BJ (cell line): ENCODE measurements at regions not wholly inside any gene's neighbourhood (a gene's known extent, or its start where the extent isn't known, plus 50 kb on each side); places are given as distances from the start of the nearest gene placed in this dataset.

ENCODE experiments used
- CTCF ChIA-PET: fragments of 350-600 bp; formaldehyde crosslinking; extraction: SDS; loops from one replicate; lab custom pipeline; 2021; ENCODE audit warnings: antibody characterized with exemption, inconsistent platforms; lab: Yijun Ruan, JAX
- POLR2A ChIA-PET: fragments of 300-600 bp; sonication (Branson Sonifier 250); formaldehyde crosslinking; extraction: SDS; loops from one replicate; lab custom pipeline; 2021; ENCODE audit warnings: antibody characterized with exemption; lab: Charles Lee
- DNase-seq: peaks from one replicate; pipeline ENCODE4 v3.0.0-alpha.2; 2011; ENCODE audit warnings: low read depth
- H3K27me3 ChIP-seq: 2 replicates; pipeline ENCODE4 v1.6.0; 2011; ENCODE audit warnings: low read length; ENCODE audit not compliant: control insufficient read depth, insufficient read depth
- H3K36me3 ChIP-seq: 2 replicates; pipeline ENCODE4 v1.5.1; 2011; ENCODE audit warnings: low read length; ENCODE audit not compliant: control insufficient read depth, insufficient read depth
- H3K4me3 ChIP-seq: 2 replicates; pipeline ENCODE4 v1.5.1; 2011; ENCODE audit warnings: low read depth, mild to moderate bottlenecking, control low read depth, low read length
- CTCF ChIP-seq: IDR thresholded peaks from 2 replicates; pipeline ENCODE4 v1.5.1; 2011; ENCODE audit warnings: low read depth, mild to moderate bottlenecking, control low read depth, inconsistent platforms, low read length, moderate library complexity; ENCODE audit not compliant: insufficient read depth

- POLR2A ChIA-PET: no interaction called here
- Histone ChIP-seq H3K27me3 (no peaks in the 10 kb centered on the region; the same call in 1 of the 2 replicates), H3K4me3 (no peak overlapping the region), H3K36me3 (no peaks in the 10 kb centered on the region)
- no peak for TF ChIP-seq CTCF
- no peak for DNase-seq
- CTCF ChIA-PET: no interaction called here
Measured at GRCh38 chr10:125329056-125329455, 168.7 kb upstream of the CTBP2 start.

GRCh38 chr10:125325326-125325725, 165.0 kb upstream of the CTBP2 start:
- no peak overlapping the region for H3K4me3 ChIP-seq
- H3K36me3 ChIP-seq: no peaks in the 10 kb centered on the region
- ChIA-PET POLR2A (no interaction called here), CTCF (interaction anchor here (0.6 kb wide), 1 partner anchor 382 kb away, joined by 3 read pairs; no protein-coding TSS in a partner anchor)
- no peaks in the 10 kb centered on the region; the same call in 1 of the 2 replicates for H3K27me3 ChIP-seq
- no peak for TF ChIP-seq CTCF
- no peak for DNase-seq

GRCh38 chr10:125316436-125316835, 156.1 kb upstream of the CTBP2 start:
- TF ChIP-seq CTCF: no peak
- no peak for DNase-seq
- Histone ChIP-seq H3K27me3 (no peaks in the 10 kb centered on the region; the same call in 1 of the 2 replicates), H3K4me3 (no peak overlapping the region), H3K36me3 (no peaks in the 10 kb centered on the region)
- ChIA-PET POLR2A (no interaction called here), CTCF (no interaction called here)

- POLR2A ChIA-PET: no interaction called here
- Histone ChIP-seq H3K27me3 (peaks cover 1% of the 10 kb centered on the region), H3K4me3 (no peak overlapping the region), H3K36me3 (no peaks in the 10 kb centered on the region)
- DNase-seq: no peak
- CTCF ChIA-PET: no interaction called here
- no peak for TF ChIP-seq CTCF
Measured at GRCh38 chr10:125300937-125301336, 140.6 kb upstream of the CTBP2 start.

GRCh38 chr10:125299461-125299860, 139.1 kb upstream of the CTBP2 start:
- ChIA-PET POLR2A (no interaction called here), CTCF (interaction anchor here (0.7 kb wide), 1 partner anchor 496 kb away, joined by 3 read pairs; no protein-coding TSS in a partner anchor)
- no peak for DNase-seq
- Histone ChIP-seq H3K27me3 (peaks cover 1% of the 10 kb centered on the region), H3K36me3 (no peaks in the 10 kb centered on the region), H3K4me3 (no peak overlapping the region)
- TF ChIP-seq CTCF: no peak
